ENCODE measurements at regions not wholly inside any gene's neighbourhood (a gene's known extent, or its start where the extent isn't known, plus 50 kb on each side); places are given as distances from the start of the nearest gene placed in this dataset.

GRCh38 chr13:86840250-86841191 lies 830.6 kb upstream of the SLITRK5 start:
- no peak for TF ChIP-seq POLR2A (IDR thresholded peaks at IDR 0.05; ENCODE audit: extremely low read depth, insufficient read length)
- no peak for TF ChIP-seq CTCF (IDR thresholded peaks at IDR 0.05; ENCODE audit: low read depth, low read length)
- TF ChIP-seq MYC (IDR thresholded peaks at IDR 0.05; ENCODE audit: low read depth, low read length): no peak
- TF ChIP-seq, protein P1, sequence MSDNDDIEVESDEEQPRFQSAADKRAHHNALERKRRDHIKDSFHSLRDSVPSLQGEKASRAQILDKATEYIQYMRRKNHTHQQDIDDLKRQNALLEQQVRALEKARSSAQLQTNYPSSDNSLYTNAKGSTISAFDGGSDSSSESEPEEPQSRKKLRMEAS (IDR thresholded peaks at IDR 0.05; ENCODE audit: low read depth, low read length): no peak
